Esophagus squamous epithelium (tissue), 4 donors: ENCODE measurements at regions not wholly inside any gene's neighbourhood (a gene's known extent, or its start where the extent isn't known, plus 50 kb on each side); places are given as distances from the start of the nearest gene placed in this dataset.

Source experiments
- CTCF ChIP-seq, 6 experiments: fragments of 450-650 bp in 4 of 6; fragments of 200-600 bp in 2 of 6; sonication (generic) in 2 of 6; IDR thresholded peaks; one replicate each; pipeline ENCODE4 v1.5.1; 2016 to 2019; ENCODE audit warnings: antibody characterized with exemption in 6 of 6, mild to moderate bottlenecking in 4 of 6, moderate library complexity in 4 of 6
- POLR2A ChIP-seq, 4 donors: fragments of 450-650 bp; IDR thresholded peaks; one replicate each; pipeline ENCODE4 v1.6.1; 2017; ENCODE audit warnings: antibody characterized with exemption in 4 of 4, mild to moderate bottlenecking in 4 of 4, moderate library complexity in 3 of 4

- TF ChIP-seq CTCF (IDR thresholded peaks at IDR 0.05) (no peak), POLR2A (IDR thresholded peaks at IDR 0.05) (no peak)
Measured at GRCh38 chr4:111499291-111499690, 646.0 kb upstream of the FAM241A start.
